Lung (tissue), 11 donors: ENCODE measurements at regions not wholly inside any gene's neighbourhood (a gene's known extent, or its start where the extent isn't known, plus 50 kb on each side); places are given as distances from the start of the nearest gene placed in this dataset.
A peak's percentile ranks its signal among the peaks of the same experiment; 100 is the strongest.
"Not testable (repeated sequence)": the region's sequence is repeated elsewhere in the genome, so short reads cannot be mapped to it uniquely, and the experiment has no call there.

ENCODE experiments used
- ATAC-seq: fragments of 200-7000 bp; cut with Tn5 transposase; one replicate; pipeline ENCODE4 v1.9.1; 2020; ENCODE audit warnings: moderate number of reproducible peaks; ENCODE audit not compliant: insufficient read depth, low FRiP score
- DNase-seq, 3 donors: peaks; one replicate each; pipeline ENCODE4 v3.0.0-alpha.2; 2013 to 2017
- H3K27ac ChIP-seq, 2 donors: one replicate each; pipeline ENCODE4 v1.5.1; 2013; ENCODE audit warnings: mild to moderate bottlenecking in 2 of 2, moderate library complexity in 2 of 2, control low read depth in 1 of 2, inconsistent platforms in 1 of 2, low read depth in 1 of 2, low read length in 1 of 2
- H3K27me3 ChIP-seq, 3 donors: one replicate each; pipeline ENCODE4 v1.5.1; 2013; ENCODE audit warnings: low read length in 2 of 3; ENCODE audit not compliant: control insufficient read depth in 3 of 3, insufficient read depth in 3 of 3
- H3K36me3 ChIP-seq, 4 donors: one replicate each; pipeline ENCODE4 v1.5.1; 2013; ENCODE audit warnings: low read length in 4 of 4, mild to moderate bottlenecking in 1 of 4, moderate library complexity in 1 of 4; ENCODE audit not compliant: control insufficient read depth in 4 of 4, insufficient read depth in 4 of 4
- H3K4me1 ChIP-seq, 5 donors: one replicate each; pipeline ENCODE4 v1.5.1; 2013; ENCODE audit warnings: low read length in 5 of 5, mild to moderate bottlenecking in 2 of 5, moderate library complexity in 1 of 5; ENCODE audit not compliant: control insufficient read depth in 5 of 5, insufficient read depth in 5 of 5
- H3K4me3 ChIP-seq: one replicate; pipeline ENCODE4 v1.5.1; 2013; ENCODE audit warnings: mild to moderate bottlenecking, control low read depth, moderate library complexity
- H3K9ac ChIP-seq, 2 donors: one replicate each; pipeline ENCODE4 v1.5.1; 2013; ENCODE audit warnings: low read length in 2 of 2, control low read depth in 1 of 2; ENCODE audit not compliant: insufficient read depth in 1 of 2
- H3K9me3 ChIP-seq, 4 donors: one replicate each; pipeline ENCODE4 v1.5.1; 2013; ENCODE audit warnings: low read length in 3 of 4, mild to moderate bottlenecking in 1 of 4, moderate library complexity in 1 of 4; ENCODE audit not compliant: control insufficient read depth in 4 of 4, insufficient read depth in 3 of 4
- CTCF ChIP-seq: IDR thresholded peaks from 2 replicates; pipeline ENCODE4 v1.5.1; 2012; ENCODE audit warnings: mild to moderate bottlenecking; ENCODE audit errors: control extremely low read depth, extremely low read depth
- WGBS, 2 donors: extraction: QIAGEN DNeasy Blood & Tissue Kit; methylation state at CpG; one replicate each; pipeline ENCODE4 v1.1.7; 2013; 5-methylcytosine and 5-hydroxymethylcytosine counted together
- donor health status: control.
- donor health status: control.
- donor health status: Bipolar disorder and iron deficiency.
- donor health status: healthy.
- donor health status: DM: yes; HTN: yes; CAD: no.

GRCh38 chr20:51275181-51275580 lies 252.3 kb upstream of the KCNG1 start:
- no peak overlapping the region for H3K9ac ChIP-seq
- ATAC-seq (no peak), DNase-seq (no peak)
- no peak overlapping the region for H3K4me3 ChIP-seq
- H3K27ac ChIP-seq = no peak overlapping the region
- peaks cover 0 to 8% (median 0%) of the 10 kb centered on the region in 4 donors for H3K9me3 ChIP-seq
- no peaks in the 10 kb centered on the region for H3K4me1 ChIP-seq
- H3K27me3 ChIP-seq = peaks cover 0 to 8% (median 0%) of the 10 kb centered on the region in 3 donors
- TF ChIP-seq CTCF = no peak
- WGBS, 2 donors = 69 to 86% methylated on average over 5 of the region's 5 CpGs
- no peaks in the 10 kb centered on the region for H3K36me3 ChIP-seq

GRCh38 chr20:51272401-51272800 lies 249.5 kb upstream of the KCNG1 start:
- no peak for ATAC-seq
- H3K9me3 ChIP-seq = peaks cover 0 to 16% (median 0%) of the 10 kb centered on the region in 4 donors
- H3K4me3 ChIP-seq = no peak overlapping the region
- no peak for TF ChIP-seq CTCF
- 58 to 76% methylated on average over 5 of the region's 5 CpGs for WGBS, 2 donors
- no peaks in the 10 kb centered on the region for H3K4me1 ChIP-seq
- no peaks in the 10 kb centered on the region for H3K36me3 ChIP-seq
- DNase-seq = peak in 2 of 3 donors; percentile 50 to 59
- H3K9ac ChIP-seq = no peak overlapping the region
- H3K27me3 ChIP-seq = peaks cover 0 to 8% (median 0%) of the 10 kb centered on the region in 3 donors
- no peak overlapping the region for H3K27ac ChIP-seq

GRCh38 chr20:51271931-51272330 lies 249.0 kb upstream of the KCNG1 start:
- no peak for TF ChIP-seq CTCF
- DNase-seq = peak; percentile 17 to 53 (median 42)
- WGBS, 2 donors = 69 to 82% methylated on average over 7 of the region's 7 CpGs

GRCh38 chr20:51271289-51271688 lies 248.4 kb upstream of the KCNG1 start:
- not testable (repeated sequence) for H3K27me3 ChIP-seq, H3K27ac ChIP-seq, H3K4me3 ChIP-seq, DNase-seq, H3K9ac ChIP-seq, ATAC-seq, H3K36me3 ChIP-seq, H3K4me1 ChIP-seq
- 90 to 91% methylated on average over 2 of the region's 2 CpGs for WGBS, 2 donors
- peaks cover 0 to 19% (median 0%) of the 10 kb centered on the region in 4 donors for H3K9me3 ChIP-seq

More at GRCh38 chr20:51271931-51272330, 249.0 kb upstream of the KCNG1 start:
- Histone ChIP-seq H3K9ac (no peak overlapping the region), H3K4me1 (no peaks in the 10 kb centered on the region), H3K9me3 (peaks cover 0 to 17% (median 0%) of the 10 kb centered on the region in 4 donors), H3K27me3 (peaks cover 0 to 6% (median 0%) of the 10 kb centered on the region in 3 donors), H3K36me3 (no peaks in the 10 kb centered on the region), H3K4me3 (no peak overlapping the region), H3K27ac (no peak overlapping the region)
- ATAC-seq = no peak
